Parathyroid adenoma (tissue), 2 donors: ENCODE measurements at regions not wholly inside any gene's neighbourhood (a gene's known extent, or its start where the extent isn't known, plus 50 kb on each side); places are given as distances from the start of the nearest gene placed in this dataset.

ENCODE experiments used
- H2AFZ ChIP-seq: fragments of 300-600 bp; sonication (generic); one replicate; pipeline ENCODE4 v1.7.0; 2017; ENCODE audit warnings: antibody characterized with exemption, mild to moderate bottlenecking
- H3K27ac ChIP-seq: fragments of 300-600 bp; sonication (generic); one replicate; pipeline ENCODE4 v1.7.0; 2017
- H3K27me3 ChIP-seq: fragments of 300-600 bp; sonication (generic); one replicate; pipeline ENCODE4 v1.7.0; 2017; ENCODE audit warnings: low read length; ENCODE audit not compliant: control insufficient read depth, insufficient read depth
- H3K36me3 ChIP-seq: fragments of 300-600 bp; sonication (generic); one replicate; pipeline ENCODE4 v1.7.0; 2017; ENCODE audit warnings: low read length; ENCODE audit not compliant: control insufficient read depth, insufficient read depth
- H3K4me1 ChIP-seq: fragments of 300-600 bp; sonication (generic); one replicate; pipeline ENCODE4 v1.7.0; 2017; ENCODE audit warnings: control low read depth
- H3K4me2 ChIP-seq: fragments of 300-600 bp; sonication (generic); one replicate; pipeline ENCODE4 v1.7.0; 2017; ENCODE audit warnings: low read length
- H3K4me3 ChIP-seq: fragments of 300-600 bp; sonication (generic); one replicate; pipeline ENCODE4 v1.7.0; 2017; ENCODE audit warnings: low read depth, low read length
- H3K79me2 ChIP-seq: fragments of 300-600 bp; sonication (generic); one replicate; pipeline ENCODE4 v1.7.0; 2017; ENCODE audit warnings: control low read depth
- H3K9ac ChIP-seq: fragments of 300-600 bp; sonication (generic); one replicate; pipeline ENCODE4 v1.7.0; 2017; ENCODE audit warnings: mild to moderate bottlenecking
- H3K9me3 ChIP-seq: fragments of 300-600 bp; sonication (generic); one replicate; pipeline ENCODE4 v1.7.0; 2017; ENCODE audit warnings: low read length; ENCODE audit not compliant: control insufficient read depth
- CTCF ChIP-seq: fragments of 300-600 bp; sonication (generic); IDR thresholded peaks from one replicate; pipeline ENCODE4 v1.7.0; 2017; ENCODE audit warnings: antibody characterized with exemption, mild to moderate bottlenecking
- donor health status: primary hyperparathyroidism.

- no peaks in the 10 kb centered on the region for H3K79me2 ChIP-seq
- H3K27ac ChIP-seq, result no peak overlapping the region
- H3K27me3 ChIP-seq, result no peaks in the 10 kb centered on the region
- no peak overlapping the region for H3K4me2 ChIP-seq
- no peaks in the 10 kb centered on the region for H3K36me3 ChIP-seq
- no peak for TF ChIP-seq CTCF
- H3K9ac ChIP-seq, result no peak overlapping the region
- H2AFZ ChIP-seq, result no peak overlapping the region
- no peaks in the 10 kb centered on the region for H3K9me3 ChIP-seq
- no peaks in the 10 kb centered on the region for H3K4me1 ChIP-seq
- H3K4me3 ChIP-seq, result no peak overlapping the region
Measured at GRCh38 chr6:74466572-74466971, 739.3 kb downstream of the COL12A1 start.

GRCh38 chr6:74459260-74459659 lies 746.6 kb downstream of the COL12A1 start:
- H3K4me3 ChIP-seq, result no peak overlapping the region
- H3K9ac ChIP-seq, result no peak overlapping the region
- no peaks in the 10 kb centered on the region for H3K4me1 ChIP-seq
- H3K27me3 ChIP-seq, result no peaks in the 10 kb centered on the region
- no peaks in the 10 kb centered on the region for H3K79me2 ChIP-seq
- no peak for TF ChIP-seq CTCF
- H3K27ac ChIP-seq, result no peak overlapping the region
- H3K4me2 ChIP-seq, result no peak overlapping the region
- no peaks in the 10 kb centered on the region for H3K9me3 ChIP-seq
- no peaks in the 10 kb centered on the region for H3K36me3 ChIP-seq
- no peak overlapping the region for H2AFZ ChIP-seq

GRCh38 chr6:74458536-74458935 lies 747.3 kb downstream of the COL12A1 start:
- H2AFZ ChIP-seq, result no peak overlapping the region
- TF ChIP-seq CTCF, result no peak
- no peaks in the 10 kb centered on the region for H3K9me3 ChIP-seq

GRCh38 chr6:74455786-74456185 lies 750.1 kb downstream of the COL12A1 start:
- Histone ChIP-seq H3K79me2 (no peaks in the 10 kb centered on the region), H3K4me1 (no peaks in the 10 kb centered on the region), H2AFZ (no peak overlapping the region), H3K9me3 (no peaks in the 10 kb centered on the region), H3K27me3 (no peaks in the 10 kb centered on the region), H3K36me3 (no peaks in the 10 kb centered on the region), H3K4me2 (no peak overlapping the region), H3K4me3 (no peak overlapping the region), H3K9ac (no peak overlapping the region), H3K27ac (no peak overlapping the region)
- TF ChIP-seq CTCF, result no peak

More at GRCh38 chr6:74458536-74458935, 747.3 kb downstream of the COL12A1 start:
- H3K4me3 ChIP-seq, result no peak overlapping the region
- H3K79me2 ChIP-seq, result no peaks in the 10 kb centered on the region
- no peaks in the 10 kb centered on the region for H3K27me3 ChIP-seq
- no peaks in the 10 kb centered on the region for H3K4me1 ChIP-seq
- no peak overlapping the region for H3K4me2 ChIP-seq
- H3K9ac ChIP-seq, result no peak overlapping the region
- no peaks in the 10 kb centered on the region for H3K36me3 ChIP-seq
- H3K27ac ChIP-seq, result no peak overlapping the region

- H3K9me3 ChIP-seq, result no peaks in the 10 kb centered on the region
Measured at GRCh38 chr6:74451953-74452352, 753.9 kb downstream of the COL12A1 start.

More at GRCh38 chr6:74451953-74452352, 753.9 kb downstream of the COL12A1 start:
- H3K27ac ChIP-seq, result no peak overlapping the region
- no peak overlapping the region for H3K4me2 ChIP-seq
- no peaks in the 10 kb centered on the region for H3K36me3 ChIP-seq
- no peaks in the 10 kb centered on the region for H3K27me3 ChIP-seq
- no peaks in the 10 kb centered on the region for H3K79me2 ChIP-seq
- no peaks in the 10 kb centered on the region for H3K4me1 ChIP-seq
- no peak overlapping the region for H3K4me3 ChIP-seq
- no peak for TF ChIP-seq CTCF
- no peak overlapping the region for H2AFZ ChIP-seq
- H3K9ac ChIP-seq, result no peak overlapping the region
